Fibroblast of skin of right biceps (primary cell): ENCODE measurements at regions not wholly inside any gene's neighbourhood (a gene's known extent, or its start where the extent isn't known, plus 50 kb on each side); places are given as distances from the start of the nearest gene placed in this dataset.
"Not testable (repeated sequence)": the region's sequence is repeated elsewhere in the genome, so short reads cannot be mapped to it uniquely, and the experiment has no call there.

ENCODE experiments used
- DNase-seq: peaks from one replicate; pipeline ENCODE4 v3.0.0-alpha.2; 2013

DNA sequence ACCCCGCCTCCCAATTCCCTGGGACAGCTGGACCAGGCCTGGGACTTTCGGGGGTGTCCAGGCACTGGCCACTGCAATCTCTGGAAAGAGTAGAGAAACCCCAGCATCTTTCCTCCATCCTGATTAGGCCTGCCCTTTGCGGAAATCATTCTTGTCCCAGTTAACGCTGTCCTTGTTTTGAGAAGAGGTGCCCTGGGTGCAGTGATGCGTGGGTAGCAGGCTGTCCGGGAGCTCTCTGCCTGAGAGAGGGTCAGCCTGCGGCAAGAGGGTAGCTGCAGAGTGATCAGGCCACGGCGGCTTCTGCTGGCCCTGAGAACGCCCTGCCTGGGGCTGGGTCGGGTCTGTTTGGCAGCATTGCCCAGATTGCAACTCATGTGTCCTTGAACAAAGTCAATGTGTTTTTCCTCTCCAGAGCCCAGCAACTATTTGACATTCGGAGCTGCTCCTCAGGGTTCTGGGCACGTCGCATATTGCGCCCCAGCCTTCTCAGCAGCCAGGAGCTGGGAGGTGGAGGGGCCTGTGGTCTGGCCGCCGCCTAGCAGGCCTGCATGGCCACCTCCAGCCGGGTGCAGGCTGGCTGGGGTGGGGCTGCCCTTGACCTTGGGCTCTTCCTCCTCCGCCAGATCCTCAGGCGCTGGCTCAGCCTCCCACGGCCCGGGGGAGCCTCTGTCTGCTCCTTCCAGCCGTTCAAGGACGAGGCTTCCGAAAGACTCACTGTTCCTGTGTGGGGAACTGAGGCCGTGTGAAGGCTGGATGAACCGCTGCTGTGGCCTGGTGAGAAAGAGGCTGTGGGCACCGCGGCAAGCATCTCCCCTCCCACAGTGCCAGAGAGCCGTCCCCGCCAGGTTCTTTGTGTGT is 150.1 kb upstream of the ZNF469 start:
- DNase-seq = not testable (repeated sequence)

DNA sequence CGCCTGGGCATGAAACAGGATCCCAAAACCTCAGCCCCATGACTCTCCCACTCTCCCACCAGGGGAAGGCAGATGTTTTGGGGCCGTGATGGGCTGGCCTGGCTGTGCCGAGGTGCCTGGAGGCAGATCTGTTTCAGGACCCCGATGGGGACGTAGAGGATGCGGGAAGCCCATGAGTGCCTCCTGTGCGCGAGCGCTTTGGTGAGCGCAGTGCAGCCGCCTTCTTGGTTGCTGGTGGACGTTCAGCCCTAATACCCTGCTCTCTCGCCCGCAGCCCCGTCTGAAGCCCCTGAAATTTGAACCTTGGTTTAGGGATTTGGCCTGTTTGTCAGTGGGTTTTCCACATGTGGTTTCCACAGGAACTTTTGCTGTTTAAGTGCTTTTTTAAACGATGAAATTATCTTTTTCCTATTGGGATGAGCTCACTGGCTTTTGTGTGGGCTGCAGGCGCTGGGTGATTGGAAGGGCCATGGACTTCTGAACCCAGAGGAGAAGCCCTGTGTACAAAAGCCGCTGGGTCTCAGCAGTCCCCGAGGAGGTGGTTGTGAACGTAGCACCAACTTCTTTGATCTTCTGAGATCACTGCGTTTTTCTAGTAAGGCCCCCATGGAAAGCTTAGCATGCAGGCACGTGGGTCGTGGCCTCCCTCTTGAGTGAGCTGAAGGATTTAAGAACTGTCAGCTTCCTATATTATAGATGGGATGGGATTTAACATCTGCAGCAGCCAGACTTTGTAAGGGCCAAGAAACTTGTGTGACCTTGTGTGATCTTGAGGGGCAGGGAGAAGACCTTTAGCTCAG is 148.9 kb upstream of the ZNF469 start:
- not testable (repeated sequence) for DNase-seq

DNA sequence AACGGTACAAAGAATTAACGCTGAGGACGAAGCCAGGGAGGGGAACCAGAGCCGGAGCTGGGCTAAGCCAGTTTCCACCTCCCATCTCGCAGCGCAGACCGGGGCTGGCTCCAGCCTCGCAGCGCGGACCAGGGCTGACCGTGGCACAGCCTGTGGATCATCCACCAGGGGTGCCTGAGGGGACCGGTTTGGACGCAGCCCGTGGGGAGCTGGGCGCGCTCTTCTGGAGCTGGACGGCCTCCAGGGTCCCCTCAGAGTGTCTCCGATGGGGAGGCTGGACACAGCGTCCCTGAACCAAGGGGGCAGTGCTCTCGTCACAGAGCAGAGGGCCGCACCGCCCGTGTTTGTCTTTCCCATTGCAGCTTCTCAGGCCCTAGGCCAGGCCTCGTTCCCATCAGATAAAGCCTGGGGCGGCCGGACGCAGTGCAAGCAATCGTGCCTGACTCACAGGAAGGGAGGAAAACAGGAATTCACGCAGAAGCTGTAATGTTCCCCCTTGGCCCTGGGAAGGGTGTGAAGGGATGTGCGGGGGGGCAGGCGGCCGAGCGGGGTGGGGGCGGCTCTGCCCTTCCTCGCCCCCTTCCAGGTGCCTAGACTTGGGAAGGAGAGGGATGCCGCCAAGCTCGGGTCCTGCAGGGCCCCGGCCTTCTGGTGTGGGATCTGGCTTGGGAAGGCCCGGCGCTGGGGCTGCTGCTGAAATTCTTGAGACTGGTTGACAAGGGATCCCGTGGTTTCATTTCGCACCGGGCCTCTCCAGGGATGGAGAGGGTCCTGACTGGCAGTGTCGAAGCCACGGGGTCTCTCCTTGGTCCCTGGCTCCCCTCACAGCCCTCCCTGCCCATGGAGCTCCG is 148.1 kb upstream of the ZNF469 start:
- not testable (repeated sequence) for DNase-seq

DNA sequence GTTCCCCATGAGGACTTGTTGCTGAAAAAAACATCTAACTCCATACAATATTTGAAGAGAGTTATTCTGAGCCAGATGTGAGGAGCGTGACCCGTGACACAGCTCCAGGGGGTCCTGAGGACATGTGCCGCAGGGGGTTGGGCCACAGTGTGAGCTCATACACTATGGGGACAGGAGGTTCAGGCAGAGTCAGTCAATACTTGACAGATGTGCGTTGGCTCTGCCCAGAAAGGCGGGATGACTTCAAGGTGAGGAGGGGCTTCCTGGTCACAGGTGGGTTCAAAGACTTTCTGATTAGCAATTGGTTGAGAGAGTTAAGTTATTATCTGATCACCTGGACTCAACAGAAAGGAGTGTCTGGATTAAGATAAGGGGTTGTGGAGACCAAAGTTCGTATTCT is 147.1 kb upstream of the ZNF469 start:
- DNase-seq = not testable (repeated sequence)

DNA sequence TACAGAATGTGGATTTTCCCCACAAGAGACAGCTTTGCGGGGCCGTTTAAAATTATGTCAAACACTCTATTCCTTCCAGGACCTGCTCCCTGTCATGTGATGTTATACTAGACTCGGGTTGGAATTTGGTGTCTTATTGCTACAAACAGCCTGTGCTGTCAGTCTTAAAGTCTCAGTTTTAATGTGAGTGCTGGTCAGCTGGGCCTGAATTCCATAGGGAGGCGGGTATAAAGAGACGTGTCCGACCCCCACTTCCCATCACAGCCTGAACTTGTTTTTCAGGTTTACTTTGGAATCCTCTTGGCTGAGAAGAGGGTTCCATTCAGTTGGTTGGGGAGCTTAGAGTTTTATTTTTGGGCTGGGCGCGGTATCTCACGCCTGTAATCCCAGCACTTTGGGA is 146.5 kb upstream of the ZNF469 start:
- not testable (repeated sequence) for DNase-seq

DNA sequence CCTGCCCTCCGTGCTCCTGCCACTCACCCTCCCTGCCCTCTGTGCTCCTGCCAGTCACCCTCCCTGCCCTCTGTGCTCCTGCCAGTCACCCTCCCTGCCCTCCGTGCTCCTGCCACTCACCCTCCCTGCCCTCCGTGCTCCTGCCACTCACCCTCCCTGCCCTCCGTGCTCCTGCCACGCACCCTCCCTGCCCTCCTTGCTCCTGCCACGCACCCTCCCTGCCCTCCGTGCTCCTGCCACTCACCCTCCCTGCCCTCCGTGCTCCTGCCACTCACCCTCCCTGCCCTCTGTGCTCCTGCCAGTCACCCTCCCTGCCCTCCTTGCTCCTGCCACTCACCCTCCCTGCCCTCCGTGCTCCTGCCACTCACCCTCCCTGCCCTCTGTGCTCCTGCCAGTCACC is 145.4 kb upstream of the ZNF469 start:
- not testable (repeated sequence) for DNase-seq

DNA sequence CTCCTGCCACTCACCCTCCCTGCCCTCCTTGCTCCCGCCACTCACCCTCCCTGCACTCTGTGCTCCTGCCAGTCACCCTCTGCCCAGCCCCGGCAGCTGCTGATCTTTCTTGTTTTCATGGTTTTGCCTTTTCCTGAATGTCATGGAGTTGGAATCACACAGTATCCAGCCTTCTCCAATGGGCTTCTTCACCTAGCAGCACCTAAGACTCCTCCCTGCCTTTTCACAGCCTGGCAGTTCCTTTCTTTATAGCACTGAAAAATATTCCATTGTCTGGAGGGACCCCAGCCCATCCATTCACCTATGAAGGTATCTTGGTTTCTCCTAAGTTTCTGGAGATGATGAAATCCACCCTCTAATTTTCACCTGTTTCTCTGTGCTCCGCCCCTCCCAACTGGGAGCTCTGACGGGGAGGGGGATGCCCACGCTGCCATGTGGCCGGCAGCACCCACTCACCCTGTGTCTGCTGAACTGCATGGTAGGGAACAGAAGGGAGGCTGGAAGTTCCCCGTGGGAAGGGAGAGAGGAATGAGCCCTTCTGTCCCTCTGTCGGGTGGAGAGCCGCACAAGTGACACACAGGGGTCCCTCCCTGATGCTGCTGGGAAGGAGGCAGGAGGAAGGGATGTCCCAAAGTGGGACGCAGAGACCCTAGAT is 144.9 kb upstream of the ZNF469 start:
- not testable (repeated sequence) for DNase-seq

DNA sequence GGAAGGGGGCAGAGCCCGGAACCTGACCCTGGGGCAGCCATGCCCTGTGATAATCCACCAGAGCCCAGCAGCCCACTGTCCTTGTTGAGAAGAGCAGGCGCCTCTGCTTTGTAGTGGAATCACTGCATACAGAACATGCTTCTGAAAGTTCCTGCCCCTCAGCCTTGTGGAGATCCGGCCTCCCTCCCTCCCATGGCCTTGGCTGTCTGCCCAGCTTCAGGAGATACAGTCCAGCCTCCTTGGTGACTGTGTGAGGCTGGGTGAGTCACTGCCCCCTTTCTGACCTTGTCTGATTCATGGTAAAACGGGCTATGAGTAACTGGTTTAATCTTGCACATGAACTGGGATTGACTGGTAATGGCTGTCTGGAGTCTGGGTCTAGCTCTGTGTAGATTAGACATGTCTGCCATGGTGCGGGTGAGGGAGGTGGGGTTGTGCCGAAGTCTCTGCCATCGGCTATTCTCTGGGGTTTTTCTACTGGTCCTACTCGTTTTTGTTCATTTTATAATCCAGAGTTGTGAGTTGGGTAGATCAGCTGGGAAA is 144.0 kb upstream of the ZNF469 start:
- DNase-seq = peak; percentile 99

DNA sequence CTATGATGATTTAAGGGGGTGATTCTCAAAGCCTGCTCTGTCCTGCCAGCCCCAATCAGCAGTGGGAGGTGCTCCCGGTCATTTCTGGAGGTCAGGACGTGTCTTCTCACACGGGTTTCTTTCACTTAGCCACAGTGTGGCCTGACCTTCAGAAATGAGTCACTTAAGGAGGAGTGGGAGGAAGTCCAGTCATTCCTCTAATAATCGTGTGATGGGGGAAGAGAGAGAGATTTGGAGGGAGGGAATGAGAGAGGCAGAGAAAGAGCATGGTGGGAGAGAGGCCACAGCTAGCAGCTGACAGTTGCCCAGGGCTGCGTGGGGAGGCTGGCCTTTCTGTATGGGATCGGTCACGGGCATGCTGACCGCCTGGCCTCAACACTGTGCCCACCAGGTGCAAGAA is 142.6 kb upstream of the ZNF469 start:
- DNase-seq = peak; percentile 85

DNA sequence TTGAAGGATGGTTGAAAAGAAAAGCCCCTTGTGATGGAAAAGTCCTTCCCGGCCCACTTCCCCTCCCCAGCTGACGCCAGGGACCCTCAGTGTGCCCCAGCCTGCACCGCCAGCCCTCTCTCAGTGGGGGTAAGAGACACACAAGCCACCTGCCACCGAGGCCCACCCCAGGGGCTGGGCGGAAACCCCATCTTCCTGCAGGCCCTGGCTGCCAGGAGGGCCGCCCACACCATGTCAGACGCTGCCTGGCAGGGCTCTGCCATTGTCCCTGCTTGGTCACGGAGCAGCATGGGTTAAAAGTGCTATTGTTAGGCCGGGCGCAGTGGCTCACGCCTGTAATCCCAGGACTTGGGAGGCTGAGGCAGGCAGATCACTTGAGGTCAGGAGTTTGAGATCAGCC is 142.0 kb upstream of the ZNF469 start:
- DNase-seq = not testable (repeated sequence)

DNA sequence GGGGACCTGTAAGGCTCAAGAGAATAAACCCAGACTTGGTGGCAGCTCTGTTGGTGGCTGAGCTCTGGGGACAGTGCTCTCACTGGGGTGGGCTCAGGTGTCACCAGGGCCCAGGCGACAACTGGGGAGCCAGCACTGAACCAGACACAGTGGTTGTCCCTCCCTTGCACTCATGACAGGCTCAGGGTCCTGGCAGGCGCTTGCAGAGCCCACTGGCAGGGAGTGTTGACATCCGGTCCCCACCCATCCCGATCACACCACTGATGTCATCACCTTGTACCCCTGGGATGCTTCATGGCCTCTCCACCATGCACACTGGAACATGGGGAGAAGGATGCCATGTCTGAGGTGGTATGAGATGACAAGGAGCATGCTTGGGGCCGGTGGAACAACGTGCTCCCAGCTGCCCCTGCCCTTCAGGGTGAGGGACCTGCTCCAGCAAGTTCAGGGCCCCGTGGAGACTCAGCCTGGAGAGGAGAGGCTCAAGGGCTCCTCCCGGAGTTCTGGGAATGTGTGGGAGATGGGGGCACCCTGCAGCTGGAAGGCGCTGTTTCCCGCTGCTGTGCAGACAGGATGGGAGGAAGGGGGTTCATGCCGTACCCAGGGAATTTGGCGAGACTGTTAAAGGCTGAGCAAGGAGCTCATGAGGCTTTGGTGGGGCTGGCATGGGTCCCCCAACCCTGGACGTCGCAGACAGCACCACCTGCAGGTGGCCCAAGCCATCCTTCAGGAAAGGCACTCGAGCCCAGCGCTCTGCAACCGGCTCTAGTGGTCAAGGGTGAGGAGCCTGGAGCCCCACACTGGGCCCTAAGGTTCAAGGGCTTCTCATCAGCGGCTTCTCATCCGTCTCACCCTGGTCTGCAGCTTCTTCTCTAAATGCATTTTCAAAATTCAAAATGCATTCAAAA is 141.1 kb upstream of the ZNF469 start:
- not testable (repeated sequence) for DNase-seq

DNA sequence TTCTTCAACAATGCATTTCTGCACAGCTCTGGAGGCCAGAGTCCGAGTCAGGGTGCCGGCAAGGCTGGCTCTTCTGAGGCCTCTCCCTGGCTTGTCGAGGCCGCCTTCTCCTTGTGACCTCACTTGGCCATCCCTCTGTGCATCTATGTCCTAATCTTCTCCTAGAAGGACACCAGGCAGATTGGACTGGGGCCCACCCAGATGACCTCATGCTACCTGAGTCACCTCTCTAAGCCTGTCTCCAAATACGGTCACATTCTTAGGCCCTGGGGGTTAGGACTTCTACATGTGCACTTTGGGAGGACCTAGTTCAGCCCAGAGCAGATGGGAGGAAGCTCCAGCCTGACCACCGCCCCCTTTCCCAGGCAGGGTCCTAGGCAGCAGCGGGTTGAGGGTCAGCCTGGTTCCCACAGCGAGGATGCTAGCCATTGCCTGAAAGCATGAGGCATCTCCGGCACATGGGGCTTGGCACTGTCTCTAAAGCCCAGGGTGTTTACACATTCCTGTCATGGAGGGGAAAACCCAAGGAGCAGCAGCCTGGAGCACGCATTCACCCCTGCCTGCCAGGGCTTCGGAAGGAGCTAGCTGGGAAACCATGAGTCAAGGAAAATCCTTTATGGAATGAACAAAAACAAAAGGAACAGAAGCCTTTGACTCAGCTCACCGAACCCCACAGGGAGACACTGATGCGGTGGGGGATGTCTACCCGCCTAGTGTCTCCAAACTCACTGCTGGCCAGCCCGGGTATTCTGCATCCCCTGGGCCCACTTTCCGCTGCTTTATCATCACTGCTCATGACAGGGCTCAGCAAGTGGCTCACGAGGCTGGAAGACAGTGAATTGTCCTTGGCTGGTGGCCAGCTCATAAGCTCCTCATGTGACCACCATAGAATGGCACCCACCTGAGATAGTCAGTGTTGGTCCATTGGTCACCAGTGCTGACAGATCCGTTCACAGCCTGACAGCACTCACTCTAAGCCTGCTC is 140.2 kb upstream of the ZNF469 start:
- peak; percentile 96 for DNase-seq

DNA sequence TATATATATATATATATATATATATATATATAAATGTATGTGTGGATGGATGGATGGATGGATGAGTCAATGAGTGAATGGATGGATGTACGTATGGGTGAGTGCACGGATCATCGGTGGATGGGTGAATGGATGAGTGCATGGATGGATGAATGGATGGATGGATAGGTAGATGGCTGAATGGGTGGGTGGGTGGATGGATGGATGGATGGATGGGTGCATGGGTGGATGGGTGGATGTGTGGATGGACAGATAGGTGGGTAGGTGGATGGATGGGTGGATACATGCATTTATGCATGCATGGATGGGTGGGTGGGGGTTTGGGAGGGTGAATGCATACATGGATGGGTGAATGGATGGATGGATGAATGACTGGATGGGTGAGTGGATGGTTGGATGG is 138.8 kb upstream of the ZNF469 start:
- DNase-seq = not testable (repeated sequence)

DNA sequence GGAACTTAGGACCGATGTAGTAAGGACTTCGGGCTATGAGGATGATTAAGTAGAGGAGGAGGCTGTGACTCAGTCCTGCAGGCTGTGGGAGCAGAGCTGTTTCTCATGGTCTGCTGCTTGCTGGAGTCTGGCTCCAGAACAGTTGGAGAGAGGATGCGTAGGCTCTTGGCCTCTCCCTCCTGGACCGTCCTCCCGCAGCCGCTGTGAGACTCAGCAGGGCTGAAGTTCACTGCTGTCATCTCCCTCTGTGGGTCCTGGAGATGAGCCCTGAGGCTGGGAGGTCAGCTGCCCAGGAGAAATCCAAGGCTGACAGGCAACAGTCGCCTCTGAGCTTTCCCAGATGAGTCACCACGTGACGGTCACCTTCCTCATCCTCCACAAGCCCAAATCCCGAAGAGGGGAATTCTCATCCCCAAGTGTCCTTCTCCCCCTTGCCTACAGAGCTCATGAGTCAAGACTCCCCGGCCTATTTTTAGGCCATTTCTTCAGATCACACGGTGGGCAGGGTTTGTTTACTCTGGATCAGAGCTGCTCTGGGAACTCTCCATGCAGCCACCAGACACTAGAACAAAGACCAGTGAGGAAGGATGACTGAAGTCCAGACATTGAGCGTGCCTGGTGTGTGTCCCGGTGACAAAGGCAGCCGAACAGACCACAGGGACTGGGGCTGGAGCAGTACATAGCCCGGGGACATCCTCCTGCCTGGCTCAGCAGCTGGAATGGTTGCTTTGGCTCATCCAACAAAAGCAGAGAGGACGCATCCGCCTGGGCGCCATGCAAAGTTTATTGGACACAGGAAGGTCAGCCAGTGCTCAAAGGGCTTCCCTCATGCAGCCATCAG is 137.3 kb upstream of the ZNF469 start:
- peak; percentile 95 for DNase-seq

DNA sequence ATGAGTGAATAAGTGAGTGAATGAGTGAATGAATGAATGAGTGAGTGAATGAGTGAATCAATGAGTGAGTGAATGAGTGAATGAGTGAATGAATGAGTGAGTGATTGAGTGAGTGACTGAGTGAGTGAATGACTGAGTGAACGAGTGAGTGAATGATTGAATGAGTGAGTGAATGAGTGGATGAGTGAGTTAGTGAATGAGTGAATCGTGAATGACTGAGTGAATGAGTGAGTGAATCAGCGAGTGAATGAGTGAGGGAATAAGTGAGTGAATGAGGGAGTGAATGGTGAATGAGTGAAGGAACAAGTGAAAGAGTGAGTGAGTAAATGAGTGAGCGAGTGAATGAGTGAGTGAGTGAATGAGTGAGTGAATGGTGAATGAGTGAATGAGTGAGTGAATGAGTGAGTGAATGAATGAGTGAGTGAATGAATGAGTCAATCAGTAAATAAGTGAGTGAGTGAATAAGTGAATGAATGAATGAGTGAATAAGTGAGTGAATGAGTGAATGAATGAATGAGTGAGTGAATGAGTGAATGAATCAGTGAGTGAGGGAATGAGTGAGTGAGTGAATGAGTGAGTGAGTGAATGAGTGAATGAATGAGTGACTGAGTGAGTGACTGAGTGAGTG is 135.7 kb upstream of the ZNF469 start:
- DNase-seq = not testable (repeated sequence)

DNA sequence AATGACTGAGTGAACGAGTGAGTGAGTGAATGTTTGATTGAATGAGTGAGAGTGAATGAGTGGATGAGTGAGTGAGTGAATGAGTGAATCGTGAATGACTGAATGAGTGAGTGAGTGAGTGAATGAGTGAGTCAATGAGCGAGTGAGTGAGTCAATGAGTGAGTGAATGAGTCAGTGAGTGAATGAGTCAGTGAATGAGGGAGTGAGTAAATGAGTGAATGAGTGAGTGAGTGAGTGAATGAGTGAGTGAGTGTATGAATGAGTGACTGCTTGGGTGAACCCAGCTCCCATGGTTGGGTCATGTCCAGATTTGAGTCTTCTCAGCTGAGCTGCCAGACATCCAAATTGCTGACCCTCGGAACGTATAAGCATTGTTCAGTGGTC is 135.2 kb upstream of the ZNF469 start:
- DNase-seq = peak; percentile 24

DNA sequence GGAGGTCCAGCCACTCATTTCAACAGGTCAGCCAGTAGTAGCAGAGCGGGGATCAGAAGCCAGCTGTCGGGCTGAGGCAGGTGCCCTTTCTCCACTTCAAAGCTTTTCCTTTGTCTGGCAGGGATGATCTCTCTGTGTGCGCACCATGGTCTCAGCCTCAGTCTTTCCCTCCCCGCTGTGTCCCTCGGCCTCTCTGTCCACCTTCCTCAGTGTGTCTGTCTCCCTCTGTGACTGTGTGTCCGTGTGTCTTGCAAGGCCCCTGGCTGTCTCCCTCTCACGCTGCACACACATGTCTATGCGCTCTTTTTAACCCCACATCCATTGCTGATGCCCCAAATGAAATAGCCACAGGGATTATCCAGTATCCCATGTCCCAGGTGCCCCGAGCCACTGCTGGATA is 134.0 kb upstream of the ZNF469 start:
- DNase-seq = not testable (repeated sequence)

DNA sequence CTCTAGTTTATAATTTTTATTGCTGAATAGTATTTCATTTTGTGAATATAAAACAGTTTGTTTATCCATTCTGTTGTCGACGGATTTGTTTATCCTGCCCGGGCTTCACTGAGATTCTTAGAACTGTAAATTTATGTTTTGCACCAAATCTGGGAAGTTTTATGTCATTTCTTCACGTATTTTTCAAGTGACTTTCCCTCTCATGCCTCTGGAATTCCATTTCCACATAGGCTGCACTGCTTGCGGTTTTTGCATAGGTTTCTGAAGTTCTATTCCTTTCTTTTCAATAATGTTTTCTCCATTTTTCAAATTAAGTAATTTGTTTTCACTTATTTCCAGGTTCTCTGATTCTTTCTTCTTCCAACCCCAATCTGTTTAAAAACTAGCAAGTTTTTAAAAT is 132.4 kb upstream of the ZNF469 start:
- not testable (repeated sequence) for DNase-seq
